HTR-8/SVneo (cell line): ENCODE measurements at regions not wholly inside any gene's neighbourhood (a gene's known extent, or its start where the extent isn't known, plus 50 kb on each side); places are given as distances from the start of the nearest gene placed in this dataset.

ENCODE experiments used
- DNase-seq: peaks from one replicate; pipeline ENCODE4 v3.0.0; 2011; ENCODE audit warnings: low spot score, mixed read lengths; ENCODE audit not compliant: insufficient read length
- FAIRE-seq: peaks from 2 replicates; lab custom pipeline; 2011; peaks lifted over from hg19 to GRCh38; lab: Jason Lieb, UNC

GRCh38 chr6:125682939-125683338, 66.5 kb upstream of the HEY2 start:
- no peak for FAIRE-seq

GRCh38 chr6:125688138-125688537, 61.3 kb upstream of the HEY2 start:
- no peak for DNase-seq
- no peak for FAIRE-seq

More at GRCh38 chr6:125682939-125683338, 66.5 kb upstream of the HEY2 start:
- DNase-seq: no peak

GRCh38 chr6:125693480-125693879, 56.0 kb upstream of the HEY2 start:
- no peak for DNase-seq
- no peak for FAIRE-seq

GRCh38 chr6:125699591-125699990, 49.8 kb upstream of the HEY2 start:
- DNase-seq: no peak
- no peak for FAIRE-seq
